ENCODE measurements at regions not wholly inside any gene's neighbourhood (a gene's known extent, or its start where the extent isn't known, plus 50 kb on each side); places are given as distances from the start of the nearest gene placed in this dataset.
"Not testable (repeated sequence)": the region's sequence is repeated elsewhere in the genome, so short reads cannot be mapped to it uniquely, and the experiment has no call there.

DNA sequence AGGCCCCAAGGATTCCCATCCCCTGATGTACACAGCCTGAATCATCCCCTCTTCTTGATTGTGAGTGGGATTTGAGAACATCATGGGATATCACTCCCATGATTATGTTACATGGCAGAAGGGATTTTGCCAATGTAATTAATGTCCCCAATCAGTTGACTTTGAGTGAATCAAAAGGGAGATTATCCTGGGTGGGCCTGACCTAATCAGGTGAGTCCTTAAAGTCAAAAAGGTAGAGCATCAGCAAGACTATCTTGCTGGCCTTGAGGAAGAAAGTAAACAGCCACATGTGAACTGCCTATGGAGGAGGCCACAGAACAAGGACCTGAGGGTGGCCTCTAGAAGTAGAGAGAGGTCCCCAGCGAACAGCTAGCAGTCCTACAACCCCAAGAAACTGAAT, 203.1 kb upstream of the ATP6AP2 start:
- TF ChIP-seq, protein P1, sequence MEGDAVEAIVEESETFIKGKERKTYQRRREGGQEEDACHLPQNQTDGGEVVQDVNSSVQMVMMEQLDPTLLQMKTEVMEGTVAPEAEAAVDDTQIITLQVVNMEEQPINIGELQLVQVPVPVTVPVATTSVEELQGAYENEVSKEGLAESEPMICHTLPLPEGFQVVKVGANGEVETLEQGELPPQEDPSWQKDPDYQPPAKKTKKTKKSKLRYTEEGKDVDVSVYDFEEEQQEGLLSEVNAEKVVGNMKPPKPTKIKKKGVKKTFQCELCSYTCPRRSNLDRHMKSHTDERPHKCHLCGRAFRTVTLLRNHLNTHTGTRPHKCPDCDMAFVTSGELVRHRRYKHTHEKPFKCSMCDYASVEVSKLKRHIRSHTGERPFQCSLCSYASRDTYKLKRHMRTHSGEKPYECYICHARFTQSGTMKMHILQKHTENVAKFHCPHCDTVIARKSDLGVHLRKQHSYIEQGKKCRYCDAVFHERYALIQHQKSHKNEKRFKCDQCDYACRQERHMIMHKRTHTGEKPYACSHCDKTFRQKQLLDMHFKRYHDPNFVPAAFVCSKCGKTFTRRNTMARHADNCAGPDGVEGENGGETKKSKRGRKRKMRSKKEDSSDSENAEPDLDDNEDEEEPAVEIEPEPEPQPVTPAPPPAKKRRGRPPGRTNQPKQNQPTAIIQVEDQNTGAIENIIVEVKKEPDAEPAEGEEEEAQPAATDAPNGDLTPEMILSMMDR (conservative IDR thresholded peaks at IDR 0.05; ENCODE audit: control insufficient read depth, insufficient read depth, low read depth, low read length), result no peak
- no peak overlapping the region for H3K4me3 ChIP-seq (ENCODE audit: control insufficient read depth, low read depth, low read length)
- no peak for DNase-seq (ENCODE audit: low read depth)

DNA sequence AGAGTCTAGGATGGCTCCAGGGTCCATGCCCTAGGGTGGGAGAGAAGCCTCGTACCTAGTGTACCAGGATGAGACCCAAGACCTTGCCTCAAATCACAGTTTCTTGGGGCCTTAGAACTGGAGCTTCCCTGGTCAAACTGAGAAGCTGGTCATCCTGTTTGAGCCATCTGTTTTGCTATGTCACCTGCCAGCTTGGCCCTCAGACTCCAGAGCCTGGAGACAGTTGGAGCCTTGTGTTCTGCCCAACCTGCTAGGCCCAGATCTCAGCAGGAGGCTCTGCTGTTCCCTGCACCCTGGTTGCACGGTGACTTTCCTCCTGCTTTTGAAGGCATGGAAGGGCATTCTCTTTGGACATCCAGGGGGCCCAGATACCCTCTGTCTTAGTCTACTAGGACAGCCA, 206.3 kb upstream of the ATP6AP2 start:
- TF ChIP-seq, protein P1 (conservative IDR thresholded peaks at IDR 0.05; ENCODE audit: control insufficient read depth, insufficient read depth, low read depth, low read length), result no peak
- H3K4me3 ChIP-seq (ENCODE audit: control insufficient read depth, low read depth, low read length), result no peak overlapping the region
- no peak for DNase-seq (ENCODE audit: low read depth)

DNA sequence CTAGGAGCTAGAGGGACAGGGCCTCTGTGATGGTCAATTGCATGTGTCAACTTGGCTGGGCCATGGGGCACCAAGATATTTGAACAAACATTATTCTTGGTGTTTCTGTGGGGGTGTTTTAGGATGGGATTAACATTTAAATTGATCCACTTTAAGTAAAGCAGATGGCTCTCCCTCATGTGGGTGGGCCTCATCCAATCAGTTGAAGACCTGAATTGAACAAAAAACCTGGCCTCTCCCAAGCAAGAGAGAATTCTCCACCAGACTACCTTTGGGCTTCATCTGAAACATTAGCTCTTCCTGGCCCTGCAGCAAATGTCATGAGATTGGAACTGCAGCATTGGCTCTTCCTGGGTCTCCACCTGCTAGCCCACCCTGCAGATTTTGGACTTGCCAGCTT, 207.1 kb upstream of the ATP6AP2 start:
- TF ChIP-seq, protein P1 (conservative IDR thresholded peaks at IDR 0.05; ENCODE audit: control insufficient read depth, insufficient read depth, low read depth, low read length), result no peak
- H3K4me3 ChIP-seq (ENCODE audit: control insufficient read depth, low read depth, low read length), result no peak overlapping the region
- no peak for DNase-seq (ENCODE audit: low read depth)

DNA sequence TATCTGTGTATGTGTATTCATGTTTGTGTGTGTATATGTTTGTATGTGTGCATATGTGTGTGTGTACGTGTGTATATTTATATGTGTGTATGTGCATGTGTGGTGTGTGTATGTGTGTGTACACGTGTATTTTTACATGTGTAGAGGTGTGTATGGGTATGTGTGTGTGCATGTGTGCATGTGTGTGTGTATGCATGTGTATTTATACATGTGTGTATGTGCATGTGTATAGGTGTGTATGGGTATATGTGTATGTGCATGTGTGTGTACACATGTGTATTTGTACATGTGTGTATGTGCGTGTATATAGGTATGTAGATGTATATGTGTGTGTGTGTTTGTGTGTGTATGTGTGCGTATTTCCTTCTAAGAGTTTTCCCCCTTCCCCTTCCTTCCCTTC, 207.7 kb upstream of the ATP6AP2 start:
- no peak for DNase-seq (ENCODE audit: low read depth)
- H3K4me3 ChIP-seq (ENCODE audit: control insufficient read depth, low read depth, low read length), result no peak overlapping the region
- TF ChIP-seq, protein P1 (conservative IDR thresholded peaks at IDR 0.05; ENCODE audit: control insufficient read depth, insufficient read depth, low read depth, low read length), result no peak

DNA sequence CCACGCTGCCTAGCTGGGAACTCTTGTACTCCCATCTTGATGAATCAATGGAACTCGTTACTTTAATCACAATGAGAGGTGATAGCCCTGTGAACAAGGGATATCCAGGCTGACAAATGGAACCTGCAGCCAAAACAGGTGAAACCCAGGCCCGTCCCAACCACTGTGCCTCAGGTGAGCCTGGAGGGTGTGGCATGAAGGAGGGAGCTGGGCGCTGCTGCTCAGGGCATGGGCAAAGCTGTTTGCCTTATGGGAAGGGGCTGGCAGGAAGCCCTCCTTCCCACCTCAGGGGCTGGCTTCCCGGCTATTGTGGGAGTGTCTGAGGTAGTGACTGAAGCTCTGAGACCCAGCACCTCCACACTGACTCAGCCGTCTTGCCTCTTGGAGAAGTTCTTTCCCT, 209.4 kb upstream of the ATP6AP2 start:
- H3K4me3 ChIP-seq (ENCODE audit: control insufficient read depth, low read depth, low read length), result no peak overlapping the region
- DNase-seq (ENCODE audit: low read depth), result no peak
- TF ChIP-seq, protein P1 (conservative IDR thresholded peaks at IDR 0.05; ENCODE audit: control insufficient read depth, insufficient read depth, low read depth, low read length), result no peak

DNA sequence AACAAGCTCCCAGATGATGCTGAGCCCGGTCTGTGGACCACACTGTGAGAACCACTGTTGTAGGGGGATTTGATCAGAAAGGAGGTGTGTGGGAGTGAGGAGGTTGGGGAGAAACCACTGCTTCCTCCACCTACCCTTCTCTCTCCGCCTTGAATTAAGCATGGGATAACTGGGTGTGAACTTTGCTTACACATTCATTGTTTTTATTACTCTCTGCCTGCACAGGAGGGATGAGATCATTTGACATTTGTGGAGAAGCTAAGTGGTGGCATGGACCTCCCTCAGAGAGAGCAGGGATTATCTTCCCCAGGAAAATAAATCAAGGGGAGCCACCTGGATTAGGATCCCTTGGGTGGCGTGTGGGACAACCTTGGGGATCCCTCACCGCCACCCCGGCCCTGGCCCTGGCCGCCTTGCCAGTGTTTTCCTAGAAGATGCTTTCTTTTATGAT, 212.1 kb upstream of the ATP6AP2 start:
- no peak for DNase-seq (ENCODE audit: low read depth)
- H3K4me3 ChIP-seq (ENCODE audit: control insufficient read depth, low read depth, low read length), result no peak overlapping the region
- TF ChIP-seq, protein P1 (conservative IDR thresholded peaks at IDR 0.05; ENCODE audit: control insufficient read depth, insufficient read depth, low read depth, low read length), result no peak

DNA sequence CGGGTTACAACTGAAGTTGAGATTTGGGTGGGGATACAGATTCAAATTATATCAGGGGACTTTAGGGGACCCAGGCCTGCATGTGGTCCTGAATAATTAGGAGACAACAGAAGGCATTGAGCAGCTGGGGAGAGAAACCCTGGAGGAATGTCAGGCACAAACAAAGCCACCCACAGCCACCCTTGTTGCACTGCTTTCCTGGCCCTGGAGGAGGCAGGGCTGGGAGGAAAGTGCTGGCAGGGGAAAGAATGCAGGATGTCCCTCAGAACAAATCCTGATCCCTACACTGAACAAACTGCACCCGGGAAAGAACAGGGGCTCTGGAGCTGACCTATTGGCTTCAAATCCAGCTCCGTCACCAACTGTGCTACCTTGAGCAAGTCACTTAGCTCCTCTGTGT, 214.1 kb upstream of the ATP6AP2 start:
- TF ChIP-seq, protein P1 (conservative IDR thresholded peaks at IDR 0.05; ENCODE audit: control insufficient read depth, insufficient read depth, low read depth, low read length), result no peak
- no peak for DNase-seq (ENCODE audit: low read depth)
- H3K4me3 ChIP-seq (ENCODE audit: control insufficient read depth, low read depth, low read length), result no peak overlapping the region

DNA sequence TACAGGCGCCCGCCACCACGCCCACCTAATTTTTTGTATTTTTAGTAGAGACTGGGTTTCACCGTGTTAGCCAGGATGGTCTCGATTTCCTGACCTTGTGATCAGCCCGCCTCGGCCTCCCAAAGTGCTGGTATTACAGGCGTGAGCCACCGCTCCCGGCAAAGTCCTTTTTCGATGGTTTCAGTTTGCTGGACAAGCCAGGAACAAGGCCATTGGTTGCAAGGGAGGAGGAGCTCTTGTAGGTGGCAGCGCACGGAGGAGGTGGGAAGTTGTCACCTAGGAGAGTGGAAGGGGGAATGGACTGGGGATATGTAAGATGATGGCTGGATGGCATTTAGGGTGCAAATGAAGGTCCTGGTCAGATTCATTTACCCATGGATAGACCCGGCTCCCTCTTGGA, 218.5 kb upstream of the ATP6AP2 start:
- not testable (repeated sequence) for H3K4me3 ChIP-seq (ENCODE audit: control insufficient read depth, low read depth, low read length); DNase-seq (ENCODE audit: low read depth)

Data from fibroblast of mammary gland (primary cell).